Activated T-cell treated with anti-CD3 and anti-CD28 coated beads, Interleukin-2, amount 50 U/mL, for 48 hours (primary cell): ENCODE measurements at regions not wholly inside any gene's neighbourhood (a gene's known extent, or its start where the extent isn't known, plus 50 kb on each side); places are given as distances from the start of the nearest gene placed in this dataset.
"Not testable (repeated sequence)": the region's sequence is repeated elsewhere in the genome, so short reads cannot be mapped to it uniquely, and the experiment has no call there.

ENCODE experiments used
- DNase-seq, 2 experiments: peaks; one replicate each; pipeline ENCODE4 v3.0.0-alpha.2; 2020

- DNase-seq, result not testable (repeated sequence)
Measured at GRCh38 chr10:46095943-46096342, 49.9 kb upstream of the MSMB start.

DNA sequence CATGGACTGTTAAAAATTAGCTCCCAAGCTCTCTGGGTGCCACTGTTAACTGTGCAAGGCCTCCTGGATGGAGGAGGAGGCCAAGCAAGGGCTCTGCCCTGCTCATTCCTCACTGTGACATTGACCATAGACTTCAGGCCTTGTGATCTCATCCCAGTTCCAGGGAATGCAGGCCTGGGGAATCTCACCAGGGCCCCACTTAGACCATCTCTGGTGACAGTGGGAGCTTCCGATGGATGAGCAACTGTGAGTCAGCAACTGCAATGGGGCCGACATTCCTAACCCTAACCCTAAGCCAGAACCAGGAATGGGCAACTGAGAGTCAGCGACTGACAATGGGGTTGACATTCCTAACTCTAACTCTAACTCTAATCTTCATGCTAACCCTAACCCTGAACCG, 50.4 kb upstream of the MSMB start:
- no peak for DNase-seq

DNA sequence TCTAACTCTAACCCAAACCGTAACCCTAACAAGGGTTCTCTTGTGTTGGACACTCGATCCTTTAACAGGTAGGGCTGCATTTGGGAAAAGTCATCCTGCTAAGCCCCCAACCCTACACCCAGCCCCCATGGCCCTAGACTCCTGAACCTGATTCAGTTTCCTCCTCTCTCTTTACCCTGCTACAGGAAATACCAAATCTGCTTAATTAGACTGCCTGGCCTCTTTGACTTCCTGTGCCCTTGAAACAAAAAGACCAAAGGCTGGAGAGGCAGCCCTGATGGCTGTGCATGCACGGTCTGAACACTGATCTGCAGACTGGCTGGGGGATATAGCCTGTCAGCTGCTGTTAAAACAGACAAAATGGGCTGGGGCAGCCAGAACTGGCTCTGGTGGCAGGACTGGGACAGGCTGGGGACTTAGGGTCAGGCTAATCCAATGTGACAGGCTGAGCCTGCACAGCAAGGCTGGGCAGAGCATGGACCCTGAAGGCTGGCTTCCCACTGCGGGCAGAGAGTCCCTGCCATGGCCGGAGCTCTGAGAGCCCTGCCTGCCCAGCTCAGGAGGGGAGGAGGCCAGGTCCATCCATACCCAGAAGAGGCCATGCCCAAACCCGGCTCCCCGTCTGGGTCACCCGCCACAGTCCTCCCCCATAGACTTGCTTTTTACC, 51.0 kb upstream of the MSMB start:
- peak in 1 of 2 experiments; percentile 38 for DNase-seq

- no peak for DNase-seq
Measured at GRCh38 chr10:46097576-46098317, 51.7 kb upstream of the MSMB start.

- no peak for DNase-seq
Measured at GRCh38 chr10:46098386-46098785, 52.3 kb upstream of the MSMB start.

DNA sequence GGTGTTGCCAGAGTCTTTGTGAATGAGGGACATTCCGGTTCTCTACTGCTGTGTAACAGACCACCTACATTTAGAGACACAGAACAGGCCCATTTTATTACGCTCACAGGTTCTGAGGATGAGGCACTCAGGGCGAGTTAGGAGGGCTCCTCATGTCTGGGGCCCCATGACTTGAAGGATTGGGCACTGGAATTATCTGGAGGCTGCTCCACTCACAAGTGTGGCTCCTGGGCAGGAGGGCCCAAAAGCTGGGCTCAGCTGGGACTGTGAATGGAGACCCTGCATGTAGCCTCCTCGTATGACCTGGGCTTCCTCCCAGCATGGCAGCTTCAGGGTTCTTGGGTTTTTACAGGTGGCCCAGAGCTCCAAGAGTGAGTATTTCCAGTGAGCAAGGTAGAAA, 52.9 kb upstream of the MSMB start:
- not testable (repeated sequence) for DNase-seq

DNA sequence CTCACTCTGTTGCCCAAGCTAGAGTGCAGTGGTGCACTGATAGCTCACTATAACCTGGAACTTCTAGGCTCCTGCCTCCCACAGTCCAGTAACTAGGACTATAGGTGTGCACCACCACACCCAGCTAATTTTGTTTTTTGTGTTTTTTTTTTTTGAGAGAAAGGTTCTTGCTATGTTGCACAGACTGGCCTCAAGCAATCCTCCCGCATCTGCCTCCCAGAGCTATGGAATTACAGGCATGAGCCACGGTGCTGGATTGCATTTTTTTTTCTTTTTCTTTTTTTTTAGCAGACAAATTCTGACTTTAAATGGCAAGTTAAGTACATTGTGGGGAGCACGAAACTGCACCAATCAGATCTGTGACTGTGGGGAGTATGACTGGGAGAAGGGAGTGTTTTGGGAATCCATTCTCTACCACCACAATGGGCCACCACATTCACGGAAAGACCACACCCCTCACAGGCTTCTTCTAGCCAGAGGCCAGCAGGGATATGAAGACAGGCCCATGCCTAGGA, 58.1 kb upstream of the MSMB start:
- no peak for DNase-seq

- not testable (repeated sequence) for DNase-seq
Measured at GRCh38 chr10:46105416-46105815, 59.3 kb upstream of the MSMB start.

DNA sequence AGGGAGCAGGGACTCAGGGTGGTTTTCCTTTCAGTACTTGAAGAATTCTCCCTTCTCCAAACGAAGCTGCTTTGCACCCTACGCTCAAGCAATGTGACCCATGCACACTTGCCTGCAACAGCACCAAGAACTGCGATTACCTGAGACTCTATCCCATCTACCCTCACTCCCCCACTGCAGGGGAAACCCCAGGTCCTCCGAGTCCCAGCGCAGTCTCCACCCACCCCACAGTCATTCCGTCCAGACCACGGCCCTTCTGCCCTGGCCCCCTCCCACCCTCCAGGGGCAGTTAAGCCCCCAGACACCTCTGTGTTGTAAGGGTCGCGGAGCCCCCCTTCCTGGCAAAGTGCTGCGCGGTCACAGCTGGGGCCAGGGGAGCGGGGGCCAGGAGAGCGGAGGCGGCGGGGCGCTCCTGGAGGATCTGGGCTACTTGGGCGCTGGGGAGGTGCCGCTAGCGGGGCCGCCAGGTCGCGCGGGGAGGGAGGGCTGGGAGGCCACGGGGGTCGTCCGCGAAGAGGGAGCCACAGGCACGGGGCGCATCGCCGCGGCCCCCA, 59.9 kb upstream of the MSMB start:
- not testable (repeated sequence) for DNase-seq

GRCh38 chr10:46106410-46107255, 60.6 kb upstream of the MSMB start:
- peak; percentile 73 to 81 for DNase-seq

DNA sequence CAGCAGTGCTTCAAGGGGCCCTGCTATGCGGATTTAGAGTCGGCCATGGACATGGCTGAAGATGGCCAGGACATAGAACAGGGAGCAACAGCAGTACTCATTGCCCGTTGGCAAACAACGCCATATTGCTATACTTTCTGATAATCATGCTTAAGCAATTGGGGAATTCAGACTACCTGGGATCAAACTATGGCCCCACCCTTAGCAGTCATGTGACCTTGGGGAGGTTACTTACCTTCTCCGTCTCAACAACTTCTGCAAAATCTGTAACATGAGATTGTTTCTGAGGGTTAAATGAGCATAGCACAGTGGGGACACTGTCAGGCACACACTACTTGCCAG, 62.1 kb upstream of the MSMB start:
- DNase-seq, result not testable (repeated sequence)

DNA sequence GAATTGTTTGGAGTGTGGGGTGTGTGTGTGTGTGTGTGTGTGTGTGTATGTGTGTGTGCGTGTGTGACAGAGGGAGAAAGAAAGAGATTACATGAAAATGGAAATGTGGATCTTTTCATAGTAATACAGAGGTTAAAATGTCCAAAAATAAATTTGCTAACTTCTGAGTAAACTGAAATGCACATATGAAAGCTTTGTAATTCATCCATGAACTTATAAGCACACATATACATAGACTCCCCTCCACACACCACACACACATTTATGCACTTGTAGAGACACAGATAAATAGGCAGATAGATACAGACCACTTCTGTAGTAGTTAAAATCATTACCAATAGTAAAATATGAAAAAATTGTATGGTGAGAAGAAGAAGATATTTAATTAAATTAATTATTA, 108.2 kb upstream of the MSMB start:
- DNase-seq, result not testable (repeated sequence)

DNA sequence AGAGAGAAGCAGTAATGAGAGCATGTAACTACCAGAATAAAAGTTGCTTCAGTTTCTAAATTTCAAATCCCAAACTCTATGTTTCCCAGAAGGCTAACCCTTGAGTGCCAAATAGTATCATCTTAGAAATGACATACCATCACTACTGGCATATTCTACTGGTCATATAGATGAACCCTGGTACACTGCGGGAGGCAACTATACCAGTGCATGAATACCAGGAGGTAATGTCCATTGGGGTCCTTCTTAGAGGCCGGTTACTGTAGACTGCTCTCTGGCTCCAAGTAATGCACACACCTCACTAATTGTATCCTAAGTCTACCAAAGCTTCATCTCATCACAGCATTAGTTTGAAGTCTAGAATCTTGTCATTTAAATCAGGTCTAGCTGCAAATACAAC, 108.6 kb upstream of the MSMB start:
- DNase-seq, result not testable (repeated sequence)

DNA sequence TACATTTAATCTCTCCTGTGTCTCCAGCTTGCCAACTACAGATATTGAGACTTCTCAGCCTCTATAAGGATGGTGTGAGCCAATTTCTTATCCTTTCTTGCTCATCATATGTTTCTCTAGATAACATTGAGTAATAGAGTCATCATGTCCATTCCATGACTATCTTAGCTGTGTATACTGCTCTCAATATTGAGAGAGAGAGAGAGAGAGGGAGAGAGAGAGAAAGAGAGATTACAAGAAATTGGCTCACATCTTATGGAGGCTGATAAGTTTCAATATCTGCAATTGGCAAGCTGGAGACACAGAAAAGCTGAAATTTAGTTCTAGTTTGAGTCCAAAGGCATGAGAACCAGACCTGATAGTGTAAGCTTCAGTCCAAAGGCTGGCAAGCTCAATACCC, 110.8 kb upstream of the MSMB start:
- DNase-seq, result not testable (repeated sequence)

GRCh38 chr10:46169736-46170135, 117.1 kb upstream of the ANTXRL start:
- no peak for DNase-seq

GRCh38 chr10:46170789-46171188, 116.0 kb upstream of the ANTXRL start:
- no peak for DNase-seq

- no peak for DNase-seq
Measured at GRCh38 chr10:46171661-46172060, 115.1 kb upstream of the ANTXRL start.

- no peak for DNase-seq
Measured at GRCh38 chr10:46175296-46175695, 111.5 kb upstream of the ANTXRL start.

GRCh38 chr10:46175831-46176230, 111.0 kb upstream of the ANTXRL start:
- no peak for DNase-seq

GRCh38 chr10:46187431-46187830, 99.4 kb upstream of the ANTXRL start:
- not testable (repeated sequence) for DNase-seq

DNA sequence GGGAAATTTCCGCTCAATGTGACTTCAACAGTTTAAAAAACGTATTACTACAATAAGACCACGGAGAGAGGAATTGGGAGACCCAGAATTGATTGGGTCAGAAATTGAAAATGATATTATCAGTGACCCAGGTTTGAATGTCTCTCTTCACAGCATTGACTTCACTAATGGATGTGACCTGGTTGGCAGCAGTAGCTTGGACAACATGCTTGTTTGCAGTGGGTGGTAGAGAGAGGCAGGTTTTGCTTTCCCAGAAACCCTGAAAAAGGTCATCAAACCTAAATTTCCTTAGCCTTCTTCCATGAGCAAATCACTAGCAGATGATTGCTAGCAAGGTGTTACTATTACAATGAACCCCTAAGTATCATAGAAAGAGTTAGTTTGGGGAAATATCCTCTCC, 89.7 kb upstream of the ANTXRL start:
- no peak for DNase-seq

DNA sequence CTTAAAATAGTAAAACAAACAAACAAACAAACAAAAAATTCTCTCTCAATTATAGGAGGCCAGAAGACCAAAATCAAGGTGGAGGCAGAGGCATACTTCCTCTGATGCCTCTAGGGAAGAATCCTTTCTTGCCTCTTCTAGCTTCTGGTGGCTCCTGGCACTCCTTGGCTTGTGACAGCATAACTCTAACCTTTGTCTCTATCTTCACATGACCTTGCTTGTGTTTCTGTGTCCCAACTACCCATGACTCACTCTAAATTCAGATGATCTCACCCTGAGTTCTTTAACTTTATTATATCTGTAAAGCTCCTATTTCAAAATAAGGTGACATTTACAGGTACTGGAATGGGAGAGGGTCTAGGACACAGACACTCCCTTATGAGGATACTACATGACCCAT, 88.3 kb upstream of the ANTXRL start:
- no peak for DNase-seq

DNA sequence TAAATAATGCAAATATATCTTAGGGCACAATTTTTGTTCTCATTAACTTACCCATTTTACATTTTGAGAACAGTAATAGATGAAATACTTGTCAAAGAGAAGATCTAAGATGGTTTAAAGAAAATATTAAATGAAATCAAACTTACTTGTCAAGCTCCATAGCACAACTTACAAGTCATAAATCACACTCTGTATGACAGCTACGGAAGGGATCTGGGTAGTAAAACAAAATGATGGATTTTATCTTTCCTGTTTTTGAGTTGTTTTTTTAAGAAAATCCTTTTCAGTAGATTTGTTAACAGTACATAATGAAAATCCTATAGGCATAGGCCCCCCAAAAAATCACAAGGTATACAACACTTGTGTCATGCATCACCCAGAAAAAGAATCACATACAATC, 84.4 kb upstream of the ANTXRL start:
- not testable (repeated sequence) for DNase-seq
